Spinal cord (tissue), 9 donors: ENCODE measurements at regions not wholly inside any gene's neighbourhood (a gene's known extent, or its start where the extent isn't known, plus 50 kb on each side); places are given as distances from the start of the nearest gene placed in this dataset.
"Not testable (repeated sequence)": the region's sequence is repeated elsewhere in the genome, so short reads cannot be mapped to it uniquely, and the experiment has no call there.

Experiments used
- DNase-seq, 6 donors: peaks; one replicate each; pipeline versions ENCODE4 v3.0.0 to v3.0.0-alpha.2; 2013 to 2015; ENCODE audit warnings: low spot score in 6 of 6, low read depth in 4 of 6
- H3K27ac ChIP-seq: one replicate; pipeline ENCODE4 v1.5.1; 2013; ENCODE audit warnings: low read depth, low read length, control low read depth
- H3K27me3 ChIP-seq: one replicate; pipeline ENCODE4 v1.6.1; 2013; ENCODE audit warnings: low read length; ENCODE audit not compliant: control insufficient read depth, insufficient read depth
- H3K36me3 ChIP-seq: one replicate; pipeline ENCODE4 v1.6.1; 2013; ENCODE audit warnings: low read length; ENCODE audit not compliant: control insufficient read depth, insufficient read depth
- H3K4me1 ChIP-seq: one replicate; pipeline ENCODE4 v1.6.1; 2013; ENCODE audit warnings: low read length; ENCODE audit not compliant: control insufficient read depth, insufficient read depth
- H3K4me3 ChIP-seq: one replicate; pipeline ENCODE4 v1.5.1; 2013; ENCODE audit warnings: low read depth, low read length, control low read depth
- H3K9me3 ChIP-seq: one replicate; pipeline ENCODE4 v1.6.1; 2013; ENCODE audit warnings: low read length; ENCODE audit not compliant: control insufficient read depth, insufficient read depth
- WGBS: methylation state at CpG from one replicate; pipeline ENCODE4 v1.1.5; 2013; ENCODE audit warnings: missing lambda C conversion rate; ENCODE audit not compliant: insufficient coverage; 5-methylcytosine and 5-hydroxymethylcytosine counted together
- donor health status: healthy.

- H3K9me3 ChIP-seq, result no peaks in the 10 kb centered on the region
- no peaks in the 10 kb centered on the region for H3K4me1 ChIP-seq
- no CpG with 5 or more reads among the region's 2 CpGs for WGBS
These were observed 182.5 kb downstream of the PMAIP1 start for GRCh38 chr18:60082282-60082681.

GRCh38 chr18:60075477-60075876, 175.7 kb downstream of the PMAIP1 start:
- H3K4me3 ChIP-seq, result no peak overlapping the region
- no peaks in the 10 kb centered on the region for H3K4me1 ChIP-seq
- H3K36me3 ChIP-seq, result no peaks in the 10 kb centered on the region
- no peak for DNase-seq
- H3K27ac ChIP-seq, result no peak overlapping the region
- no peaks in the 10 kb centered on the region for H3K9me3 ChIP-seq
- H3K27me3 ChIP-seq, result no peaks in the 10 kb centered on the region
- 81% methylated on average over 3 of the region's 3 CpGs for WGBS

More at GRCh38 chr18:60082282-60082681, 182.5 kb downstream of the PMAIP1 start:
- no peak for DNase-seq
- Histone ChIP-seq H3K27ac (no peak overlapping the region), H3K27me3 (no peaks in the 10 kb centered on the region), H3K4me3 (no peak overlapping the region), H3K36me3 (no peaks in the 10 kb centered on the region)

- H3K4me1 ChIP-seq, result peaks cover 5% of the 10 kb centered on the region
- 17% methylated on average over 1 of the region's 3 CpGs for WGBS
- no peaks in the 10 kb centered on the region for H3K36me3 ChIP-seq
- H3K9me3 ChIP-seq, result no peaks in the 10 kb centered on the region
- H3K27ac ChIP-seq, result no peak overlapping the region
- no peaks in the 10 kb centered on the region for H3K27me3 ChIP-seq
- H3K4me3 ChIP-seq, result no peak overlapping the region
- no peak for DNase-seq
These were observed 170.8 kb downstream of the PMAIP1 start for GRCh38 chr18:60070631-60071030.

- DNase-seq, result no peak
- 81% methylated on average over 2 of the region's 2 CpGs for WGBS
- no peaks in the 10 kb centered on the region for H3K36me3 ChIP-seq
- peaks cover 5% of the 10 kb centered on the region for H3K4me1 ChIP-seq
- H3K27me3 ChIP-seq, result no peaks in the 10 kb centered on the region
- no peak overlapping the region for H3K4me3 ChIP-seq
- H3K27ac ChIP-seq, result no peak overlapping the region
- no peaks in the 10 kb centered on the region for H3K9me3 ChIP-seq
These were observed 169.3 kb downstream of the PMAIP1 start for GRCh38 chr18:60069145-60069544.

- 27% methylated on average over 4 of the region's 8 CpGs for WGBS
These were observed 167.8 kb downstream of the PMAIP1 start for GRCh38 chr18:60067426-60068210.

GRCh38 chr18:60066219-60066975, 166.6 kb downstream of the PMAIP1 start:
- no peaks in the 10 kb centered on the region for H3K36me3 ChIP-seq
- H3K27ac ChIP-seq, result no peak overlapping the region
- H3K27me3 ChIP-seq, result no peaks in the 10 kb centered on the region
- H3K4me1 ChIP-seq, result peaks cover 5% of the 10 kb centered on the region
- H3K4me3 ChIP-seq, result no peak overlapping the region
- no peaks in the 10 kb centered on the region for H3K9me3 ChIP-seq
- WGBS, result 100% methylated on average over 1 of the region's 8 CpGs
- DNase-seq, result no peak

More at GRCh38 chr18:60067426-60068210, 167.8 kb downstream of the PMAIP1 start:
- DNase-seq, result peak in 2 of 6 donors; percentile 28 to 72
- Histone ChIP-seq H3K27me3 (no peaks in the 10 kb centered on the region), H3K4me3 (no peak overlapping the region), H3K36me3 (no peaks in the 10 kb centered on the region), H3K9me3 (no peaks in the 10 kb centered on the region), H3K4me1 (peaks cover 5% of the 10 kb centered on the region), H3K27ac (no peak overlapping the region)

GRCh38 chr18:60064271-60064670, 164.5 kb downstream of the PMAIP1 start:
- WGBS, result 86% methylated on average over 1 of the region's 1 CpG
- H3K27me3 ChIP-seq, result no peaks in the 10 kb centered on the region
- H3K36me3 ChIP-seq, result no peaks in the 10 kb centered on the region
- no peak overlapping the region for H3K4me3 ChIP-seq
- H3K9me3 ChIP-seq, result no peaks in the 10 kb centered on the region
- DNase-seq, result peak in 1 of 6 donors; percentile 18
- H3K27ac ChIP-seq, result no peak overlapping the region
- H3K4me1 ChIP-seq, result peaks cover 5% of the 10 kb centered on the region

- not testable (repeated sequence) for H3K27me3 ChIP-seq, H3K36me3 ChIP-seq, DNase-seq, H3K4me1 ChIP-seq, H3K27ac ChIP-seq, H3K9me3 ChIP-seq, H3K4me3 ChIP-seq
- no CpG with 5 or more reads among the region's 3 CpGs for WGBS
These were observed 163.0 kb downstream of the PMAIP1 start for GRCh38 chr18:60062831-60063230.

- 49% methylated on average over 2 of the region's 2 CpGs for WGBS
- no peaks in the 10 kb centered on the region for H3K4me1 ChIP-seq
- H3K4me3 ChIP-seq, result no peak overlapping the region
- H3K27ac ChIP-seq, result no peak overlapping the region
- H3K27me3 ChIP-seq, result no peaks in the 10 kb centered on the region
- no peak for DNase-seq
- no peaks in the 10 kb centered on the region for H3K36me3 ChIP-seq
- no peaks in the 10 kb centered on the region for H3K9me3 ChIP-seq
These were observed 162.6 kb downstream of the PMAIP1 start for GRCh38 chr18:60062396-60062795.

GRCh38 chr18:60060578-60060977, 160.8 kb downstream of the PMAIP1 start:
- Histone ChIP-seq H3K27me3 (no peaks in the 10 kb centered on the region), H3K36me3 (no peaks in the 10 kb centered on the region), H3K4me3 (no peak overlapping the region), H3K9me3 (no peaks in the 10 kb centered on the region), H3K27ac (no peak overlapping the region), H3K4me1 (no peaks in the 10 kb centered on the region)
- no peak for DNase-seq
- 97% methylated on average over 2 of the region's 3 CpGs for WGBS
